ENCODE measurements at regions not wholly inside any gene's neighbourhood (a gene's known extent, or its start where the extent isn't known, plus 50 kb on each side); places are given as distances from the start of the nearest gene placed in this dataset.

- intact Hi-C loops (cut with micrococcal nuclease; ENCODE audit: unreplicated experiment) = no loop called here
These were observed 147.4 kb upstream of the ARHGEF26 start for GRCh38 chr3:153973722-153974265.

GRCh38 chr3:153974614-153975013 lies 146.6 kb upstream of the ARHGEF26 start:
- no peak overlapping the region for H3K4me3 ChIP-seq (ENCODE audit: low read depth in 2 of 2, low read length in 2 of 2)
- DNase-seq (ENCODE audit: low read depth, low spot score) = no peak
- ATAC-seq = no peak
- H3K9me3 ChIP-seq (ENCODE audit: control insufficient read depth, insufficient read depth, low read depth, low read length) = no peaks in the 10 kb centered on the region
- H3K27me3 ChIP-seq (ENCODE audit: control insufficient read depth, insufficient read depth, low read length) = no peaks in the 10 kb centered on the region
- H3K27ac ChIP-seq (ENCODE audit: low read length) = no peak overlapping the region
- in situ Hi-C loops (cut with HindIII; ENCODE audit: low pct_unique_long_range_greater_than_20kb, low sequenced_read_pairs) = no loop called here
- intact Hi-C loops (cut with micrococcal nuclease; ENCODE audit: unreplicated experiment) = no loop called here
- no peaks in the 10 kb centered on the region for H3K36me3 ChIP-seq (ENCODE audit: control insufficient read depth, insufficient read depth, low read length)
- BruUV-seq (replicated peaks) = no TSS peak
- TF ChIP-seq CTCF (IDR thresholded peaks at IDR 0.05) (no peak), POLR2AphosphoS5 (IDR thresholded peaks at IDR 0.05; ENCODE audit: low read depth, low read length) (no peak), REST (IDR thresholded peaks at IDR 0.05; ENCODE audit: insufficient read depth in 1 of 2, low read depth in 2 of 2, low read length in 1 of 2) (no peak), TCF7L2 (IDR thresholded peaks at IDR 0.05; ENCODE audit: low read depth, low read length) (no peak), SIN3A (IDR thresholded peaks at IDR 0.05; ENCODE audit: borderline replicate concordance, insufficient read depth, low read depth, low read length) (no peak)
- ChIA-PET CTCF (no interaction called here), POLR2A (no interaction called here)
- H3K4me1 ChIP-seq (ENCODE audit: control insufficient read depth, insufficient read depth, low read length) = no peaks in the 10 kb centered on the region

More at GRCh38 chr3:153973722-153974265, 147.4 kb upstream of the ARHGEF26 start:
- Histone ChIP-seq H3K4me1 (ENCODE audit: control insufficient read depth, insufficient read depth, low read length) (no peaks in the 10 kb centered on the region), H3K36me3 (ENCODE audit: control insufficient read depth, insufficient read depth, low read length) (no peaks in the 10 kb centered on the region), H3K27me3 (ENCODE audit: control insufficient read depth, insufficient read depth, low read length) (no peaks in the 10 kb centered on the region), H3K27ac (ENCODE audit: low read length) (no peak overlapping the region), H3K9me3 (ENCODE audit: control insufficient read depth, insufficient read depth, low read depth, low read length) (no peaks in the 10 kb centered on the region), H3K4me3 (ENCODE audit: low read depth in 2 of 2, low read length in 2 of 2) (no peak overlapping the region)
- TF ChIP-seq SIN3A (IDR thresholded peaks at IDR 0.05; ENCODE audit: borderline replicate concordance, insufficient read depth, low read depth, low read length) = no peak
- TF ChIP-seq CTCF (IDR thresholded peaks at IDR 0.05) = no peak
- TF ChIP-seq REST (IDR thresholded peaks at IDR 0.05; ENCODE audit: insufficient read depth in 1 of 2, low read depth in 2 of 2, low read length in 1 of 2) = no peak
- no peak for TF ChIP-seq TCF7L2 (IDR thresholded peaks at IDR 0.05; ENCODE audit: low read depth, low read length)
- TF ChIP-seq POLR2AphosphoS5 (IDR thresholded peaks at IDR 0.05; ENCODE audit: low read depth, low read length) = no peak
- in situ Hi-C loops (cut with HindIII; ENCODE audit: low pct_unique_long_range_greater_than_20kb, low sequenced_read_pairs) = no loop called here
- ChIA-PET POLR2A (no interaction called here), CTCF (no interaction called here)
- ATAC-seq = no peak
- no peak for DNase-seq (ENCODE audit: low read depth, low spot score)
- no TSS peak for BruUV-seq (replicated peaks)

Measured in Panc1 (cell line).